ENCODE measurements at regions not wholly inside any gene's neighbourhood (a gene's known extent, or its start where the extent isn't known, plus 50 kb on each side); places are given as distances from the start of the nearest gene placed in this dataset.

DNA sequence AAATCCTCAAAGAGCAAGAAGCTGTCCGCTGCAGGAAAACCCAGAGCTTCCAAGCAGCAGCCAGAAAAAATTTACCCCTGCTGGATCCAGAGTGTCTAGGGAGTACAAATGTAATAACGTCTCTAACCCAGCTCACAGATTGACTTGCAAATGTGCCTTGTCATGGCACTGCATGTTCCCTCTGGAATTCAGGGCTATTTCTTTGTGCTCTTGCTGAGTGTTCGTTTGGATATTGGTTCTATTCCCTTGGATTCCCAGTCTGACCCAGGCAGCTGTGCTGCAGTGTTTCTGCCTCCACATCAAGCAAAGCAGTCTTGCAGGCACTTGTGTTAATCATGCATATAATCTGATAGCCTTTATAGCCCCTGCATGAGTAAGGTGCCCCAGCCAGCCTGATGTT is 209.9 kb upstream of the GHITM start:
- no peak overlapping the region for H3K4me3 ChIP-seq
- no peak for DNase-seq (ENCODE audit: low spot score)
- TF ChIP-seq POLR2AphosphoS5 (IDR thresholded peaks at IDR 0.05) (no peak), POLR2A (IDR thresholded peaks at IDR 0.05) (no peak)
- TF ChIP-seq, protein P1, sequence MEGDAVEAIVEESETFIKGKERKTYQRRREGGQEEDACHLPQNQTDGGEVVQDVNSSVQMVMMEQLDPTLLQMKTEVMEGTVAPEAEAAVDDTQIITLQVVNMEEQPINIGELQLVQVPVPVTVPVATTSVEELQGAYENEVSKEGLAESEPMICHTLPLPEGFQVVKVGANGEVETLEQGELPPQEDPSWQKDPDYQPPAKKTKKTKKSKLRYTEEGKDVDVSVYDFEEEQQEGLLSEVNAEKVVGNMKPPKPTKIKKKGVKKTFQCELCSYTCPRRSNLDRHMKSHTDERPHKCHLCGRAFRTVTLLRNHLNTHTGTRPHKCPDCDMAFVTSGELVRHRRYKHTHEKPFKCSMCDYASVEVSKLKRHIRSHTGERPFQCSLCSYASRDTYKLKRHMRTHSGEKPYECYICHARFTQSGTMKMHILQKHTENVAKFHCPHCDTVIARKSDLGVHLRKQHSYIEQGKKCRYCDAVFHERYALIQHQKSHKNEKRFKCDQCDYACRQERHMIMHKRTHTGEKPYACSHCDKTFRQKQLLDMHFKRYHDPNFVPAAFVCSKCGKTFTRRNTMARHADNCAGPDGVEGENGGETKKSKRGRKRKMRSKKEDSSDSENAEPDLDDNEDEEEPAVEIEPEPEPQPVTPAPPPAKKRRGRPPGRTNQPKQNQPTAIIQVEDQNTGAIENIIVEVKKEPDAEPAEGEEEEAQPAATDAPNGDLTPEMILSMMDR (IDR thresholded peaks at IDR 0.05): no peak
- no peaks in the 10 kb centered on the region for H3K27me3 ChIP-seq (replicated peaks; ENCODE audit: insufficient read depth)
- H3K9me3 ChIP-seq: no peaks in the 10 kb centered on the region
- no peaks in the 10 kb centered on the region for H3K36me3 ChIP-seq
- WGBS: 37% methylated on average over 3 of the region's 3 CpGs
- H3K27ac ChIP-seq: no peak overlapping the region
- H3K4me1 ChIP-seq (replicated peaks): no peaks in the 10 kb centered on the region
- intact Hi-C loops (cut with DNase I): no loop called here

DNA sequence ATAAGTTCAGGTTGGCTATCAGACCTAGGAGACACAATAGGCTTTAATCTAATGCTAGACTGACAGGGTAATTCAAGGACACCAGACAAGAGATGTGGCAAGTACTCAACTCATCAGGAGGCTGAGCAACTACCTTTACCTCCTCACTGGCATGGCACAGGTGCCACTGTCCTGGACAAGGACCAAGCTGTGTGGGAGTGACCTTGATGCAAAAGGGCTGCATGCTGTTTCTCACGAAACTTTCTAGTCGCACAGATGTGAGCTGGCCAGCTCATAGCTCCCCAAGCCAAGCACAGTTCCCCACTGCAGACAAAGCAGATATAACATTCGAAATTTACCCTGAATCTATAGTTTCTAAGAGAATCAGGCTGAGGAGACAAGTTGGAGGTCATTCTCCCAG is 207.6 kb upstream of the GHITM start:
- no peaks in the 10 kb centered on the region for H3K36me3 ChIP-seq
- no peaks in the 10 kb centered on the region for H3K9me3 ChIP-seq
- H3K4me3 ChIP-seq: no peak overlapping the region
- no peaks in the 10 kb centered on the region for H3K27me3 ChIP-seq (replicated peaks; ENCODE audit: insufficient read depth)
- TF ChIP-seq POLR2A (IDR thresholded peaks at IDR 0.05) (no peak), POLR2AphosphoS5 (IDR thresholded peaks at IDR 0.05) (no peak)
- TF ChIP-seq, protein P1 (IDR thresholded peaks at IDR 0.05): no peak
- no peaks in the 10 kb centered on the region for H3K4me1 ChIP-seq (replicated peaks)
- H3K27ac ChIP-seq: no peak overlapping the region
- WGBS: 88% methylated on average over 3 of the region's 3 CpGs
- intact Hi-C loops (cut with DNase I): no loop called here
- DNase-seq (ENCODE audit: low spot score): no peak

DNA sequence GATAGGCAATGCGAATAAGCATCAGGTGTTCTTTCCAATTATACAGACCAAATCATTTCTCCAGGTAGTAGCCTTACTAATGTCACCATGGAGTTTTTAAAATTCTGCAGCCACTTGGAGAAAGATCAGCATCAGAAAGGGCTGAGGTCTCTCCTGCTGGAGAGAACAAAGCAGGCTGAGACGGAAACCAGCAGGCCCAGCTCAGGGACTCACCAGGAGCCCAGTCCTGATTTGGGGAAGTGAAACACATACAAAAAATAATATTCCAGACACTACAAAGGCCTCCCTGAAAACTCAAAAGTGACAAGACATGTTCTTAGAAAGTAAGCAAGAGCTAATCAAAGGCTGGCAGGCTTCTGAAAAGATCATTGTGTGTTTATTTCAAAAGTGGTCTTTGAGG is 207.1 kb upstream of the GHITM start:
- H3K27ac ChIP-seq: no peak overlapping the region
- WGBS: 98% methylated on average over 2 of the region's 2 CpGs
- DNase-seq (ENCODE audit: low spot score): no peak
- TF ChIP-seq POLR2AphosphoS5 (IDR thresholded peaks at IDR 0.05) (no peak), POLR2A (IDR thresholded peaks at IDR 0.05) (no peak)
- TF ChIP-seq, protein P1 (IDR thresholded peaks at IDR 0.05): no peak
- no peaks in the 10 kb centered on the region for H3K4me1 ChIP-seq (replicated peaks)
- H3K27me3 ChIP-seq (replicated peaks; ENCODE audit: insufficient read depth): no peaks in the 10 kb centered on the region
- H3K9me3 ChIP-seq: no peaks in the 10 kb centered on the region
- no peaks in the 10 kb centered on the region for H3K36me3 ChIP-seq
- intact Hi-C loops (cut with DNase I): no loop called here
- no peak overlapping the region for H3K4me3 ChIP-seq

DNA sequence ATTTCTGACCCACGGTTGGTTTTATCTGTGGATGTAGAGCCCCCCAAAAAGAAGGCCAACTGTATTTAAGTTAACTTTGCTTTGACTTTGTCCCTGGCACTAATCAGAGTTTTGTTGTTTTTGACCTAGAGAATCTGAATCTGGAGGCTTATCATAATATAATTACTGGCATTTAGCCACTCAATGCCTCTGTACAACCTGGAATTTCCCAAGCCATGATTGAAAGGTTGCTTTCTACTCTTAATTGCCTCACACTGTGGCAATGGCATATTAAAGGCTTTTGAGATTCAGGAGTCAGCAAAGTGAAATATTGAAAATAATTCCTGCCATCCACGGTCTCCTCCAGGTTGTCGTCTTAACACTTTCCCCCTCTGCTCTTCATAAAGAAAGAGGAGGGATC is 205.2 kb upstream of the GHITM start:
- Histone ChIP-seq H3K9me3 (no peaks in the 10 kb centered on the region), H3K36me3 (no peaks in the 10 kb centered on the region), H3K4me1 (replicated peaks) (no peaks in the 10 kb centered on the region), H3K27ac (no peak overlapping the region), H3K27me3 (replicated peaks; ENCODE audit: insufficient read depth) (no peaks in the 10 kb centered on the region), H3K4me3 (no peak overlapping the region)
- WGBS: 90% methylated on average over 3 of the region's 3 CpGs
- TF ChIP-seq, protein P1 (IDR thresholded peaks at IDR 0.05): no peak
- intact Hi-C loops (cut with DNase I): no loop called here
- DNase-seq (ENCODE audit: low spot score): no peak

DNA sequence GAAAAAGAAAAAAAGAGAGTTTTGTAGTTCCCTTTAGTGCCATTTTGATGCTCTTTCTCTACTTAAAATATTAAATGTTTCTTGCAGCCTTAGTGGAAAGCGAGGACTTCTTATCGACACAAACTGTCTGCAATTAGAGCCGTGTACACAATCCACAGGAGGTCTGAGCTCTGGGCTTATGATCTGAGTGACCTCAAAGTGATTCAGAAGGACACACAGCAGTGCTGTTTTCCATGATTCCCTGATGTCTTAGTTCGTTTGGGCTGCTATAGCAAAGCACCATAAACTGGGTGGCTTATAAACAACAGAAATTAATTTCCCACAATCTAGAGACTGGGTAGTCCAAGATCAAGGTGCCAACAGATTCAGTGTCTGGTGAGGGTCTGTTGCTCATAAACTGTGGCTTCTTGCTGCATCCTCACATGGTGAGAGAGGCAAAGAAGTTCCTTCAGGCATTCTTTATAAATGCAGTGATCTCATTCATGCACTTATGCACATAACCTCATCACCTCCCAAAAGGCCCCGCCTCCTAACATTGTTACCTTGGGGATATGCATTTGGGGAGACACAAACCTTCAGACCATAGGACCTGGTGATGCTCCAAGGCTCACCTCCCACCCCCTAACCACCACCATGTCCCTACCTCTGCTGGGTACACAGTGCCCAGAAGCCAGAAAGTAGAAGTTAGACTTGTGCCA is 204.5 kb upstream of the GHITM start:
- DNase-seq (ENCODE audit: low spot score): no peak
- 79% methylated on average over 5 of the region's 5 CpGs for WGBS
- H3K27me3 ChIP-seq (replicated peaks; ENCODE audit: insufficient read depth): no peaks in the 10 kb centered on the region
- H3K4me3 ChIP-seq: no peak overlapping the region
- H3K36me3 ChIP-seq: no peaks in the 10 kb centered on the region
- no peak for TF ChIP-seq POLR2AphosphoS5 (IDR thresholded peaks at IDR 0.05)
- no peak for TF ChIP-seq POLR2A (IDR thresholded peaks at IDR 0.05)
- intact Hi-C loops (cut with DNase I): no loop called here
- H3K4me1 ChIP-seq (replicated peaks): no peaks in the 10 kb centered on the region
- H3K9me3 ChIP-seq: no peaks in the 10 kb centered on the region
- H3K27ac ChIP-seq: no peak overlapping the region

Measured in prostate gland (tissue), 2 donors.